ENCODE measurements at regions not wholly inside any gene's neighbourhood (a gene's known extent, or its start where the extent isn't known, plus 50 kb on each side); places are given as distances from the start of the nearest gene placed in this dataset.
"Not testable (repeated sequence)": the region's sequence is repeated elsewhere in the genome, so short reads cannot be mapped to it uniquely, and the experiment has no call there.

DNA sequence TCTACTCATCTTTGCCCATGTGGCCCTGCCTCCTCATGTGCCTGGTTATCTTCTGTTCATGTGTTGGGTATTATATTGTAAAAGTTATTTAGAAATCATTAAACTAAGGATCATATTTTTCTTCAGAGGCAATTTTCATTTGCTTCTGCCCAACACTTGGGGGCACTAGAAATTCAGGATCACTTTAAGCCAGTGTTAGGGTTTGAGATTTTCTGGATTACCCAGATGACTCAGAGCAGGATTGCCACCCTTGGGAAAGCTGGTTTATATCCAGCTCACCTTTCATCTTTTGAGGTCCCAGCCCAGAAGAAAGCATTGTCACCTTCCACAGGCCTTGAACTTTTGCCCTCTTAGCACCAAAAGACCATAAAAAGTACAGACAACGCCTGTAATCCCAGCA, 99.4 kb upstream of the NBPF12 start:
- not testable (repeated sequence) for H3K4me3 ChIP-seq; H3K4me1 Mint-ChIP-seq; H3K27me3 ChIP-seq (ENCODE audit: insufficient read depth); H3K36me3 Mint-ChIP-seq (ENCODE audit: low read depth); H3K4me2 ChIP-seq; H3K79me2 ChIP-seq (replicated peaks; ENCODE audit: insufficient read depth); H4K20me1 ChIP-seq (replicated peaks; ENCODE audit: insufficient read depth); H3K27ac Mint-ChIP-seq; H3K4me3 Mint-ChIP-seq; H3K9me2 ChIP-seq (ENCODE audit: insufficient read depth); H3F3A ChIP-seq (replicated peaks; ENCODE audit: low read depth); H3K27me3 Mint-ChIP-seq (ENCODE audit: insufficient read depth, low read depth, poor library complexity); H2AFZ ChIP-seq; H3K27ac ChIP-seq (ENCODE audit: low read depth); H3K4me1 ChIP-seq (ENCODE audit: insufficient read depth); H3K36me3 ChIP-seq (ENCODE audit: insufficient read depth); DNase-seq (ENCODE audit: low spot score); H3K9me3 Mint-ChIP-seq
- peak; percentile 39; the same call in 1 of the 3 replicates for ATAC-seq

DNA sequence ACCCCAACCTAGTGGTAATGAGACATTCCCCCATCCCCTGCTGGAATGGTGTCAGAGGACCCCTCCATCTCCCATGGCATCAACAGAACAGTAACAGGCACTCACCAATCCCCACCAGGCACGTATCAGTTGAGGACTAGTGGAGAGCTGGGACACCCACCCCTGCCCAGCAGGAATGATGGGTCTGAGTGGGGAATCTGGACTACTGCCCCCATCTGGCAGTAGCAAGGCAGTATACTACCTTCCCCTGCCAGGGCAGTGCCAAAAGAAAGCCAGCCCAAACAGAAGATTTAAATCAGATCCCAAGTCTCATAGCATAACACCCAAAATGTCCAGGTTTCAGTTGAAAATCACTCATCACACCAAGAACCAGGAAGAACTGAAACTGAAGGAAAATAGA, 111.2 kb upstream of the NBPF12 start:
- H3K4me3 Mint-ChIP-seq; H3K27me3 ChIP-seq (ENCODE audit: insufficient read depth); H3K4me1 Mint-ChIP-seq; H3K27me3 Mint-ChIP-seq (ENCODE audit: insufficient read depth, low read depth, poor library complexity); H3K79me2 ChIP-seq (replicated peaks; ENCODE audit: insufficient read depth); H3K27ac Mint-ChIP-seq; H3K36me3 Mint-ChIP-seq (ENCODE audit: low read depth); H4K20me1 ChIP-seq (replicated peaks; ENCODE audit: insufficient read depth); H3K4me3 ChIP-seq; H3F3A ChIP-seq (replicated peaks; ENCODE audit: low read depth); H3K9me2 ChIP-seq (ENCODE audit: insufficient read depth); H3K36me3 ChIP-seq (ENCODE audit: insufficient read depth); DNase-seq (ENCODE audit: low spot score); H3K27ac ChIP-seq (ENCODE audit: low read depth); H3K4me2 ChIP-seq; H2AFZ ChIP-seq; H3K9me3 Mint-ChIP-seq; H3K4me1 ChIP-seq (ENCODE audit: insufficient read depth): not testable (repeated sequence)
- peak; percentile 90 for ATAC-seq

DNA sequence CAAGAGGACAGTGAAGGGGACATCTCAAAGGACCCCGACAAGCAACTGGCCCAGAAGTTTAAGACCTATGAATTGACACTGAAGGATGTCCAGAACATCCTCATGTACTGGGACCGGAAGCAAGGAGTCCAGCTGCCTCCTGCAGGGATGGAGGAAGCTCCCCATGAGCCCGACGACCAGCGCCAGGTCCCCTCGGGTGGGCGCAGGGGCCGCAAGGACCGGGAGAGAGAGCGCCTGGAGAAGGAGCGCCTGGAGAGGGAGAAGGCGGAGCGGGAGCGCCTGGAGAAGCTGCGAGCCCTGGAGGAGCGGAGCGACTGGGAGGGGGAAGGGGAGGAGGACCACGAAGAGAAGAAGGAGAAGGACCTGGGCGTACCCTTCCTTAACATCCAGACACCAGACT, 143.9 kb upstream of the NBPF12 start:
- H3K4me3 ChIP-seq; H3K9me3 Mint-ChIP-seq; H3K4me2 ChIP-seq; H4K20me1 ChIP-seq (replicated peaks; ENCODE audit: insufficient read depth); H3F3A ChIP-seq (replicated peaks; ENCODE audit: low read depth); DNase-seq (ENCODE audit: low spot score); H3K4me1 Mint-ChIP-seq; H3K4me3 Mint-ChIP-seq; ATAC-seq; H3K4me1 ChIP-seq (ENCODE audit: insufficient read depth); H3K79me2 ChIP-seq (replicated peaks; ENCODE audit: insufficient read depth); H3K27ac ChIP-seq (ENCODE audit: low read depth); H3K27me3 Mint-ChIP-seq (ENCODE audit: insufficient read depth, low read depth, poor library complexity); H2AFZ ChIP-seq; H3K36me3 Mint-ChIP-seq (ENCODE audit: low read depth); H3K9me2 ChIP-seq (ENCODE audit: insufficient read depth); H3K27ac Mint-ChIP-seq; H3K36me3 ChIP-seq (ENCODE audit: insufficient read depth); H3K27me3 ChIP-seq (ENCODE audit: insufficient read depth): not testable (repeated sequence)

DNA sequence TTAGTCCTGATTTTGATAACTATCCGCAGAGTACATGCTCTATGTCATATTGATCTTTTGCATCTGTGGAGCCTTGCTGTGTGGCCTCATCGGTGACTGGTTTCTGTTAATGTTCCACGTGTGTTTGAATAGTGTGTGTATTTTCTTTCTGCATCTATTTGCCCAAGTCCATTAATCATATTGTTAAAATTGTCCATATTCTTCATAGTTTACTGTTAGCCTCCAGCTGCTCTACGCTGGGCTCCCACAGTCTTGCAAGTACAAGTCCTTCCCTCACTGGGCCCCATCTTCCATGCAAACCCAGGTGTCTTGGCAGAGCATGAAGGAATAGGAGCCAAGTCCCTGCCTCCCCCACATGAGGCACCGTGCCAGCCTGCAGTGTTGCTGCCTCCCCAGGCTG, 145.4 kb upstream of the NBPF12 start:
- not testable (repeated sequence) for H3K27ac Mint-ChIP-seq; H3K27ac ChIP-seq (ENCODE audit: low read depth); H3K4me3 ChIP-seq; H4K20me1 ChIP-seq (replicated peaks; ENCODE audit: insufficient read depth); DNase-seq (ENCODE audit: low spot score); H3K36me3 Mint-ChIP-seq (ENCODE audit: low read depth); H3K9me3 Mint-ChIP-seq; ATAC-seq; H3K9me2 ChIP-seq (ENCODE audit: insufficient read depth); H3K4me1 Mint-ChIP-seq; H3K4me3 Mint-ChIP-seq; H3K79me2 ChIP-seq (replicated peaks; ENCODE audit: insufficient read depth); H3K36me3 ChIP-seq (ENCODE audit: insufficient read depth); H3K4me2 ChIP-seq; H3K4me1 ChIP-seq (ENCODE audit: insufficient read depth); H3F3A ChIP-seq (replicated peaks; ENCODE audit: low read depth); H3K27me3 ChIP-seq (ENCODE audit: insufficient read depth); H2AFZ ChIP-seq; H3K27me3 Mint-ChIP-seq (ENCODE audit: insufficient read depth, low read depth, poor library complexity)

DNA sequence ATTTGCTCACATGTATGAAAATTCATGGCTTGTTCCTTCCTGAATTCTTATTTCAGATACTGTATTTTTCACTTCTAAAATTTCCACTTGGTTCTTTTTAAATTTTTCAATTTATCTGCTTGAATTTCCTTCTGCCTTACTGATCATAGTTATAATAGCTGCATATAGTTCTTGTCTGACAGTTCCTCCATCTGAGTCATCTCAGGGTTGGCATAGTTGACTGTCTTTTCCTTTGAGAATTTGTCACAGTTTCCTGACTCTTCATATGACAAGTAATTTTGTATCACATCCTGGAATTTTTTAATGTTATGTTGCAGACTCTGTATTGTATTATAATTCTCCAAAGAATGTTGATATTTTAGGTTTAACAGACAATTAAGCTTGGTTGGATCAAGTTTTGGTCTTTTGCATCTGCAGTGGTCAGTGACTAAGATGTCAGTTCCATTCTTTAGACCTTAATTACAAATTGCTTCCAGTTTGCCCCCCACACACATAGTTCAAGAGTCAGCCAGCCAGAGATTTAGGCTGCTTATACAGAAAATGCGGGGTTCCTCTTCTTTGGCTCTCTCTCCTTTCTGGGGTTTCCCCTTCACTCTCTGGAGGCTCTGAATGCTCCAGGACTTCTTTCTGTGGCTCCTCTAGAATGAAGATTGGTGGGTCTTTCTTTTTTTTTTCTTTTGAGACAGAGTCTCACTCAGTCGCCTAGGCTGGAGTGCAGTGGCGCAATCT, 153.7 kb upstream of the NBPF12 start:
- H3K4me1 Mint-ChIP-seq, ATAC-seq, H3K27ac Mint-ChIP-seq: not testable (repeated sequence)

DNA sequence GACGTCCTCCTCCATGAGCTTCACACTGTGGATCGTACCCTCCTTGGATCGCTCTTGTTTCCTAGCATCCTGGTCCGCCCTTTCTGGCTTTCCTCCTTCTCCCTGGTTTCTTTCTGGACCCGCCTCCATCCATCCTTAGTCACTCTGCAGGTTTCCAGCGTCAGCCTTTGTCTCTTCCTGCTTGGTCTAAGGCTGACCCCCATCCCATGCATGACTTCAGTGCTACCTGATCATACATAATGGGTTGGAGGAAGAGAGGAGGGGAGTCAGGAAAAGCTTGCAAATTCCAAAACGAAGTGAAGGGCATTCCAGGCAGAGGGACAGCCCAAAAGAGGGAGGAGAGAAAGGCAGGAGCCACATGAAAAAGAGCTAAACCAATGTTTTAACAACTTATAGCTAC, 156.9 kb upstream of the NBPF12 start:
- H3K4me3 Mint-ChIP-seq; H3K4me3 ChIP-seq; H3K36me3 ChIP-seq (ENCODE audit: insufficient read depth); H3K4me2 ChIP-seq; H2AFZ ChIP-seq; H3K27ac ChIP-seq (ENCODE audit: low read depth); DNase-seq (ENCODE audit: low spot score); H3K79me2 ChIP-seq (replicated peaks; ENCODE audit: insufficient read depth); H3K4me1 Mint-ChIP-seq; H3F3A ChIP-seq (replicated peaks; ENCODE audit: low read depth); H3K9me2 ChIP-seq (ENCODE audit: insufficient read depth); H3K9me3 Mint-ChIP-seq; H3K27me3 Mint-ChIP-seq (ENCODE audit: insufficient read depth, low read depth, poor library complexity); H3K4me1 ChIP-seq (ENCODE audit: insufficient read depth); H4K20me1 ChIP-seq (replicated peaks; ENCODE audit: insufficient read depth); H3K27ac Mint-ChIP-seq; H3K27me3 ChIP-seq (ENCODE audit: insufficient read depth); H3K36me3 Mint-ChIP-seq (ENCODE audit: low read depth): not testable (repeated sequence)
- ATAC-seq: peak; percentile 26; the same call in 1 of the 3 replicates

More for the DNA sequence above, 153.7 kb upstream of the NBPF12 start:
- H3K27me3 ChIP-seq (ENCODE audit: insufficient read depth); H3K27me3 Mint-ChIP-seq (ENCODE audit: insufficient read depth, low read depth, poor library complexity); H3K36me3 ChIP-seq (ENCODE audit: insufficient read depth); H3K4me2 ChIP-seq; H3K79me2 ChIP-seq (replicated peaks; ENCODE audit: insufficient read depth); DNase-seq (ENCODE audit: low spot score); H3F3A ChIP-seq (replicated peaks; ENCODE audit: low read depth); H3K9me3 Mint-ChIP-seq; H3K4me3 ChIP-seq; H3K4me1 ChIP-seq (ENCODE audit: insufficient read depth); H4K20me1 ChIP-seq (replicated peaks; ENCODE audit: insufficient read depth); H3K9me2 ChIP-seq (ENCODE audit: insufficient read depth); H3K27ac ChIP-seq (ENCODE audit: low read depth); H3K36me3 Mint-ChIP-seq (ENCODE audit: low read depth); H2AFZ ChIP-seq; H3K4me3 Mint-ChIP-seq: not testable (repeated sequence)
